GM12891 (cell line): ENCODE measurements at regions not wholly inside any gene's neighbourhood (a gene's known extent, or its start where the extent isn't known, plus 50 kb on each side); places are given as distances from the start of the nearest gene placed in this dataset.
A peak's percentile ranks its signal among the peaks of the same experiment; 100 is the strongest.
"Not testable (repeated sequence)": the region's sequence is repeated elsewhere in the genome, so short reads cannot be mapped to it uniquely, and the experiment has no call there.

Experiments
- DNase-seq: peaks from one replicate; pipeline ENCODE4 v3.0.0; 2011; ENCODE audit warnings: low spot score; ENCODE audit not compliant: insufficient read length
- FAIRE-seq: peaks from 2 replicates; lab custom pipeline; 2011; peaks lifted over from hg19 to GRCh38; lab: Jason Lieb, UNC
- PAX5 ChIP-seq: IDR thresholded peaks from 2 replicates; pipeline ENCODE4 v1.6.1; 2011; ENCODE audit warnings: low read length, moderate library complexity, mild to moderate bottlenecking; ENCODE audit not compliant: insufficient read depth, severe bottlenecking
- POLR2A ChIP-seq: IDR thresholded peaks from 2 replicates; pipeline ENCODE4 v1.6.1; 2011; ENCODE audit warnings: low read depth, low read length, control low read depth
- POLR2AphosphoS5 ChIP-seq: IDR thresholded peaks from 2 replicates; pipeline ENCODE4 v1.6.1; 2011; ENCODE audit warnings: low read depth, low read length, control low read depth
- POU2F2 ChIP-seq: IDR thresholded peaks from 2 replicates; pipeline ENCODE4 v1.6.1; 2011; ENCODE audit warnings: low read depth, mild to moderate bottlenecking, control low read depth, low read length, moderate library complexity
- SPI1 ChIP-seq: IDR thresholded peaks from 2 replicates; pipeline ENCODE4 v1.6.1; 2011; ENCODE audit warnings: low read depth, low read length, control low read depth
- TAF1 ChIP-seq: IDR thresholded peaks from 2 replicates; pipeline ENCODE4 v1.6.1; 2011; ENCODE audit warnings: low read depth, low read length, control low read depth

- TF ChIP-seq POLR2A (no peak), TAF1 (no peak)
- no peak for DNase-seq
- FAIRE-seq, result no peak
Measured at GRCh38 chr2:207334624-207335371, 169.1 kb upstream of the KLF7 start.

- FAIRE-seq, result peak; percentile 65
- no peak for DNase-seq
- TF ChIP-seq POLR2AphosphoS5, result no peak
- TF ChIP-seq POLR2A, result no peak
- TF ChIP-seq POU2F2, result no peak
- no peak for TF ChIP-seq TAF1
- no peak for TF ChIP-seq PAX5
- no peak for TF ChIP-seq SPI1
Measured at GRCh38 chr2:207337234-207338219, 171.8 kb upstream of the KLF7 start.

GRCh38 chr2:207338220-207338607 lies 172.5 kb upstream of the KLF7 start:
- no peak for FAIRE-seq
- no peak for DNase-seq
- TF ChIP-seq PAX5, result no peak
- TF ChIP-seq SPI1, result no peak
- no peak for TF ChIP-seq TAF1
- TF ChIP-seq POLR2AphosphoS5, result no peak
- no peak for TF ChIP-seq POU2F2
- no peak for TF ChIP-seq POLR2A

- FAIRE-seq, result no peak
- no peak for DNase-seq
- TF ChIP-seq POLR2A (no peak), PAX5 (no peak), POLR2AphosphoS5 (no peak), POU2F2 (no peak), SPI1 (no peak), TAF1 (no peak)
Measured at GRCh38 chr2:207338610-207339009, 172.9 kb upstream of the KLF7 start.

GRCh38 chr2:207341112-207341750 lies 175.5 kb upstream of the KLF7 start:
- DNase-seq (no peak), FAIRE-seq (no peak)
- TF ChIP-seq TAF1 (no peak), PAX5 (no peak), POLR2AphosphoS5 (no peak), POLR2A (no peak), POU2F2 (no peak), SPI1 (no peak)

GRCh38 chr2:207341804-207342203 lies 176.1 kb upstream of the KLF7 start:
- DNase-seq, result no peak
- no peak for FAIRE-seq
- TF ChIP-seq SPI1, result no peak
- no peak for TF ChIP-seq POU2F2

- DNase-seq, FAIRE-seq: not testable (repeated sequence)
Measured at GRCh38 chr2:207344596-207345394, 179.0 kb upstream of the KLF7 start.

GRCh38 chr2:207351171-207351570 lies 178.6 kb upstream of the CREB1 start:
- no peak for DNase-seq
- FAIRE-seq, result no peak
- no peak for TF ChIP-seq POLR2A
- no peak for TF ChIP-seq PAX5
- no peak for TF ChIP-seq TAF1
- TF ChIP-seq POU2F2, result no peak
- TF ChIP-seq SPI1, result no peak
- TF ChIP-seq POLR2AphosphoS5, result no peak
